ENCODE measurements at regions not wholly inside any gene's neighbourhood (a gene's known extent, or its start where the extent isn't known, plus 50 kb on each side); places are given as distances from the start of the nearest gene placed in this dataset.

GRCh38 chr3:8403996-8404395, 97.6 kb upstream of the LMCD1 start:
- Histone ChIP-seq H3K27ac (ENCODE audit: low read depth, low read length) (no peak overlapping the region), H3K36me3 (ENCODE audit: insufficient read depth, low read length) (no peaks in the 10 kb centered on the region), H3K9me3 (ENCODE audit: low read length) (peaks cover 8% of the 10 kb centered on the region), H3K27me3 (ENCODE audit: control insufficient read depth in 1 of 2, insufficient read depth in 2 of 2, low read length in 2 of 2) (no peaks in the 10 kb centered on the region), H3K9ac (ENCODE audit: low read length) (no peak overlapping the region), H3K4me3 (ENCODE audit: low read depth in 1 of 2, low read length in 2 of 2) (no peak overlapping the region), H3K4me1 (ENCODE audit: insufficient read depth, low read length) (no peaks in the 10 kb centered on the region)

DNA sequence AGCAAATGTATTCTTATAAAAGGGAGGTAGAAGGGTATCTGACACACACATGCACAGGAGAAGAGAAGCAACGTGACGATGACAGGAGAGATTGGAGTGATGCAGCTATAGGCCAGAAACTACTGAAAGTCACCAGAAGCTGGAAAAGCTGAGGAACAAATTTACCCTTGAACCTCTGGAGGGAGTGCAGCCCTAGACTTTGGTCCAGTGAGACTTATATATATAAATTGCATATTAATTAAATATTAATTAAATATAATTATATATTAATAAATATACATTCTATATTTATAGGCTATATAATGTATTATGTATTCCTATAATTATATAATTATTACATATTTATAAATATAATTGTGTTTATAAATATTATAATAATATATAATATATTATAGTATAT, 96.5 kb upstream of the LMCD1 start:
- H3K27ac ChIP-seq (ENCODE audit: low read depth, low read length): no peak overlapping the region
- H3K4me3 ChIP-seq (ENCODE audit: low read depth in 1 of 2, low read length in 2 of 2): no peak overlapping the region
- no peaks in the 10 kb centered on the region for H3K4me1 ChIP-seq (ENCODE audit: insufficient read depth, low read length)
- peaks cover 8% of the 10 kb centered on the region for H3K9me3 ChIP-seq (ENCODE audit: low read length)
- no peaks in the 10 kb centered on the region for H3K27me3 ChIP-seq (ENCODE audit: control insufficient read depth in 1 of 2, insufficient read depth in 2 of 2, low read length in 2 of 2)
- H3K9ac ChIP-seq (ENCODE audit: low read length): no peak overlapping the region
- H3K36me3 ChIP-seq (ENCODE audit: insufficient read depth, low read length): no peaks in the 10 kb centered on the region

DNA sequence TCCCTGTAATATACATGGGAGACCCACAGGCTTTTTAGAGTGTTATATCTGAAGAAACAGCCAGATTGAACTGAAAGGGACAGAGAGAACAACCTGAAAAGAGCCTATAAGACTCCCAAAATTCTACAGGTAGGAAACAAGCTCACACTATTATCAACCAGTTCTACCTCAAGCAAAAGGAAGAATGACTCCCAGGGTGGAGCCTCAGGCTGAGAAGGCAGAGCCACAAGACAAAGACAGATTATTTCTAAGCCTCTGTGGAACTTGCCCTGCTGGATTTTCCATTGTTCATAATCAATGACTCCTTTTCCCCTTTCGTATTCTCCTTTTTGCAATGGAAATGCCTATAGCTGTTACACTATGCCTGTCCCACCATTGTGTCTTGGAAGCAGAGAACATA, 95.1 kb upstream of the LMCD1 start:
- no peaks in the 10 kb centered on the region for H3K27me3 ChIP-seq (ENCODE audit: control insufficient read depth in 1 of 2, insufficient read depth in 2 of 2, low read length in 2 of 2)
- H3K36me3 ChIP-seq (ENCODE audit: insufficient read depth, low read length): no peaks in the 10 kb centered on the region
- H3K9ac ChIP-seq (ENCODE audit: low read length): no peak overlapping the region
- no peak overlapping the region for H3K27ac ChIP-seq (ENCODE audit: low read depth, low read length)
- no peak overlapping the region for H3K4me3 ChIP-seq (ENCODE audit: low read depth in 1 of 2, low read length in 2 of 2)
- peaks cover 8% of the 10 kb centered on the region for H3K9me3 ChIP-seq (ENCODE audit: low read length)
- H3K4me1 ChIP-seq (ENCODE audit: insufficient read depth, low read length): no peaks in the 10 kb centered on the region

- H3K27ac ChIP-seq (ENCODE audit: low read depth, low read length): no peak overlapping the region
- no peaks in the 10 kb centered on the region for H3K27me3 ChIP-seq (ENCODE audit: control insufficient read depth in 1 of 2, insufficient read depth in 2 of 2, low read length in 2 of 2)
- no peaks in the 10 kb centered on the region for H3K9me3 ChIP-seq (ENCODE audit: low read length)
- no peak overlapping the region for H3K9ac ChIP-seq (ENCODE audit: low read length)
- H3K4me1 ChIP-seq (ENCODE audit: insufficient read depth, low read length): no peaks in the 10 kb centered on the region
- H3K4me3 ChIP-seq (ENCODE audit: low read depth in 1 of 2, low read length in 2 of 2): no peak overlapping the region
- no peaks in the 10 kb centered on the region for H3K36me3 ChIP-seq (ENCODE audit: insufficient read depth, low read length)
These were observed 88.2 kb upstream of the LMCD1 start for GRCh38 chr3:8413337-8413926.

DNA sequence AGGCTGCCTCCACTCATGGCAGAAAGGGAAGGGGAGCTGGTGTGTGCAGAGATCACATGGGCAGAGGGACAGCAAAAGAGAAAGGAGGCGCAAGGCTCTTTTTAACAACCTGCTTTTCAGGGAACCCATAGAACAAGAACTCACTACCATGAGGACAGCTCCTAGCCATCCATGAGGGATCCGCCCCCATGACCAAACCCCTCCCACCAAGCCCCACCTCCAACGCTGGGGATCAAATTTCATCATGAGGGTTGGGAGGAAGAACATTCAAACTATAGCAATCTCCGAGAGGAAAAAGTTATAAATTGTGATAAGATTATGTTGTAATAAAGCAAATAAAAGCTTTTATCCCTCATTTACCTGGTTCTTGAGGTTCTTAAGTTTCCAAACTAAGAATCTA, 84.7 kb upstream of the LMCD1 start:
- Histone ChIP-seq H3K4me3 (ENCODE audit: low read depth in 1 of 2, low read length in 2 of 2) (no peak overlapping the region), H3K27ac (ENCODE audit: low read depth, low read length) (no peak overlapping the region), H3K36me3 (ENCODE audit: insufficient read depth, low read length) (no peaks in the 10 kb centered on the region), H3K9me3 (ENCODE audit: low read length) (no peaks in the 10 kb centered on the region), H3K9ac (ENCODE audit: low read length) (no peak overlapping the region), H3K27me3 (ENCODE audit: control insufficient read depth in 1 of 2, insufficient read depth in 2 of 2, low read length in 2 of 2) (no peaks in the 10 kb centered on the region), H3K4me1 (ENCODE audit: insufficient read depth, low read length) (no peaks in the 10 kb centered on the region)

GRCh38 chr3:8420612-8421011, 81.0 kb upstream of the LMCD1 start:
- Histone ChIP-seq H3K36me3 (ENCODE audit: insufficient read depth, low read length) (no peaks in the 10 kb centered on the region), H3K9me3 (ENCODE audit: low read length) (no peaks in the 10 kb centered on the region), H3K27me3 (ENCODE audit: control insufficient read depth in 1 of 2, insufficient read depth in 2 of 2, low read length in 2 of 2) (no peaks in the 10 kb centered on the region), H3K9ac (ENCODE audit: low read length) (no peak overlapping the region), H3K27ac (ENCODE audit: low read depth, low read length) (no peak overlapping the region), H3K4me1 (ENCODE audit: insufficient read depth, low read length) (no peaks in the 10 kb centered on the region), H3K4me3 (ENCODE audit: low read depth in 1 of 2, low read length in 2 of 2) (no peak overlapping the region)

DNA sequence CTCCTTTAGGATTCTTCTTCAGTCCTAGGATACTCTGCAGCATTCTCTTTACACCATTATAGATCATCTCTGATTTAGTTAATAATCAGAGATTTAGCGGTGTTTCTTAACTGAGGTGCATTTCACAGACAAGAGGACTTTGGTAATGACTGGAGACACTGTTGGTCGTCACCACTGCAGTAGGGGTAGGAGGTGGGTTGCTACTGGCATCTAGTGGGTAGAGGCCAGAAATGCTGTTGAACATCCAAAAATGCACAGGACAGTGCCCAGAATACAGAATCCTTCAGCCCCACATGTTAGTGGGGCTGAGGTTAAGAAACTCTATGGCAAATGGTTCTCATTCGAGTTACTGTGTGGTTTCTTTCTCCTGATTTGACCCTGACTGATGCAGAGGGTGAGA, 80.4 kb upstream of the LMCD1 start:
- no peaks in the 10 kb centered on the region for H3K36me3 ChIP-seq (ENCODE audit: insufficient read depth, low read length)
- H3K27me3 ChIP-seq (ENCODE audit: control insufficient read depth in 1 of 2, insufficient read depth in 2 of 2, low read length in 2 of 2): no peaks in the 10 kb centered on the region
- H3K4me3 ChIP-seq (ENCODE audit: low read depth in 1 of 2, low read length in 2 of 2): no peak overlapping the region
- no peak overlapping the region for H3K27ac ChIP-seq (ENCODE audit: low read depth, low read length)
- no peaks in the 10 kb centered on the region for H3K4me1 ChIP-seq (ENCODE audit: insufficient read depth, low read length)
- no peaks in the 10 kb centered on the region for H3K9me3 ChIP-seq (ENCODE audit: low read length)
- no peak overlapping the region for H3K9ac ChIP-seq (ENCODE audit: low read length)

GRCh38 chr3:8421711-8422110, 79.9 kb upstream of the LMCD1 start:
- H3K36me3 ChIP-seq (ENCODE audit: insufficient read depth, low read length): no peaks in the 10 kb centered on the region

DNA sequence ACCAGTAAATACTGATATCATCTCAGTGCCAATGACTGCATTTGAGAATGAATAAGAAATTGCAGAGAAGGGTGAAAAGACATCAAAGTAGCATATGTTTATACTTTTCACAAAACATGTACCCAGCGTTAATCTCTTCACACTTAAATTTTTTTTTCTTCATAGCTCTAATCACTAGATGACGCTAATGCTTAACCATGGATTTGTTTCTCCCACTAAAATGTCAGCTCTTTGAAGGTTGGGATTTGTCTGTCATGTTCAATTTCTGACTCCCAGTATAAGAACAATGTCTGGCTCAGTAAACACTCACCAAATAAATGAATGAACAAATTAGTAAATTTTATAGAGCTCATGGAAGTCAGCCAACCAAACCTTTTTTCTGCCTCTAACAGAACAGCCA, 78.3 kb upstream of the LMCD1 start:
- Histone ChIP-seq H3K9me3 (ENCODE audit: low read length) (no peaks in the 10 kb centered on the region), H3K9ac (ENCODE audit: low read length) (no peak overlapping the region), H3K4me1 (ENCODE audit: insufficient read depth, low read length) (no peaks in the 10 kb centered on the region), H3K27me3 (ENCODE audit: control insufficient read depth in 1 of 2, insufficient read depth in 2 of 2, low read length in 2 of 2) (no peaks in the 10 kb centered on the region), H3K4me3 (ENCODE audit: low read depth in 1 of 2, low read length in 2 of 2) (no peak overlapping the region), H3K36me3 (ENCODE audit: insufficient read depth, low read length) (no peaks in the 10 kb centered on the region), H3K27ac (ENCODE audit: low read depth, low read length) (no peak overlapping the region)

More at GRCh38 chr3:8421711-8422110, 79.9 kb upstream of the LMCD1 start:
- Histone ChIP-seq H3K9me3 (ENCODE audit: low read length) (no peaks in the 10 kb centered on the region), H3K4me1 (ENCODE audit: insufficient read depth, low read length) (no peaks in the 10 kb centered on the region), H3K9ac (ENCODE audit: low read length) (no peak overlapping the region), H3K27me3 (ENCODE audit: control insufficient read depth in 1 of 2, insufficient read depth in 2 of 2, low read length in 2 of 2) (no peaks in the 10 kb centered on the region), H3K4me3 (ENCODE audit: low read depth in 1 of 2, low read length in 2 of 2) (no peak overlapping the region), H3K27ac (ENCODE audit: low read depth, low read length) (no peak overlapping the region)

GRCh38 chr3:8424281-8424680, 77.3 kb upstream of the LMCD1 start:
- H3K4me1 ChIP-seq (ENCODE audit: insufficient read depth, low read length): no peaks in the 10 kb centered on the region
- no peaks in the 10 kb centered on the region for H3K36me3 ChIP-seq (ENCODE audit: insufficient read depth, low read length)
- no peak overlapping the region for H3K27ac ChIP-seq (ENCODE audit: low read depth, low read length)
- no peak overlapping the region for H3K4me3 ChIP-seq (ENCODE audit: low read depth in 1 of 2, low read length in 2 of 2)
- H3K9ac ChIP-seq (ENCODE audit: low read length): no peak overlapping the region
- H3K9me3 ChIP-seq (ENCODE audit: low read length): no peaks in the 10 kb centered on the region
- H3K27me3 ChIP-seq (ENCODE audit: control insufficient read depth in 1 of 2, insufficient read depth in 2 of 2, low read length in 2 of 2): no peaks in the 10 kb centered on the region

- Histone ChIP-seq H3K9ac (ENCODE audit: low read length) (no peak overlapping the region), H3K36me3 (ENCODE audit: insufficient read depth, low read length) (no peaks in the 10 kb centered on the region)
These were observed 64.8 kb upstream of the LMCD1 start for GRCh38 chr3:8436661-8437287.

DNA sequence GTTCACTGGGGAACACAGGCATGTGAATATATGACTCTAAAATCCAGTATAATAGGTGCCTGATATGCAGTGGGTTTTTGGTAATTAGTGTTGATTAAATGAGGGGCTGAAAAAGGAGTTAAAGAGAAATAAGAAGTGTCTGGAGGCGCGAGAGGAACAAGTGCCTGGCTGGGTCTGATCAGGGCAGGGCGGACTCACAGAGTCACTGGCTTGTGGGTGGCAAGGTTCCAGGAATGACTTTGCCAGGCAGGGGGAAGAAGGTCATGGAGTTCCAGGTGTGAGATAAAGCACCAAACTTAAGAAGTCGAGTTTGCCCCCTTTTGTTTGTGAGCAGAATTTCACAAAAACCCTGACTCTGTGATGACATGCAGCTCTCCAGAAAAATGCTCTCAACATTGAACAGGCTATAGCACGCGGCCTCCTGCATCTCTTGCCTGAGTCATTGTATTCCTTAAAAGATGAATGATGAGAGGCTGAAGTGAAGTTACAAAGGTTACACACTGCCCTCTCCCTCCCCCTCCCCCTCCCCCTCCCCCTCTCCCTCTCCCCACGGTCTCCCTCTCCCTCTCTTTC, 63.0 kb upstream of the LMCD1 start:
- no peak overlapping the region for H3K9ac ChIP-seq (ENCODE audit: low read length)
- no peaks in the 10 kb centered on the region for H3K36me3 ChIP-seq (ENCODE audit: insufficient read depth, low read length)
- peaks cover 7% of the 10 kb centered on the region for H3K4me1 ChIP-seq (ENCODE audit: insufficient read depth, low read length)
- H3K27me3 ChIP-seq (ENCODE audit: control insufficient read depth in 1 of 2, insufficient read depth in 2 of 2, low read length in 2 of 2): no peaks in the 10 kb centered on the region
- H3K4me3 ChIP-seq (ENCODE audit: low read depth in 1 of 2, low read length in 2 of 2): no peak overlapping the region
- no peaks in the 10 kb centered on the region for H3K9me3 ChIP-seq (ENCODE audit: low read length)
- H3K27ac ChIP-seq (ENCODE audit: low read depth, low read length): no peak overlapping the region

More at GRCh38 chr3:8436661-8437287, 64.8 kb upstream of the LMCD1 start:
- Histone ChIP-seq H3K9me3 (ENCODE audit: low read length) (no peaks in the 10 kb centered on the region), H3K27me3 (ENCODE audit: control insufficient read depth in 1 of 2, insufficient read depth in 2 of 2, low read length in 2 of 2) (no peaks in the 10 kb centered on the region), H3K27ac (ENCODE audit: low read depth, low read length) (no peak overlapping the region), H3K4me1 (ENCODE audit: insufficient read depth, low read length) (no peaks in the 10 kb centered on the region), H3K4me3 (ENCODE audit: low read depth in 1 of 2, low read length in 2 of 2) (no peak overlapping the region)
